T-cell (primary cell): ENCODE measurements at regions not wholly inside any gene's neighbourhood (a gene's known extent, or its start where the extent isn't known, plus 50 kb on each side); places are given as distances from the start of the nearest gene placed in this dataset.

ENCODE experiments used
- ATAC-seq, 4 experiments: fragments of 200-7000 bp in 3 of 4; fragments of 150-1000 bp in 1 of 4; cut with Tn5 transposase; replicated peaks in 1 of 4; 1 replicate in 3 of 4; 2 replicates in 1 of 4; pipeline ENCODE4 v1.10.0; 2021; ENCODE audit warnings: moderate library complexity in 3 of 4, mild to moderate bottlenecking in 2 of 4, moderate number of reproducible peaks in 1 of 4
- CTCF ChIA-PET, 2 donors: fragments of 300-600 bp; sonication (Branson Sonifier 250); formaldehyde crosslinking; loops; one replicate each; lab custom pipeline; 2022; ENCODE audit warnings: antibody characterized with exemption in 2 of 2; lab: Charles Lee
- POLR2A ChIA-PET, 2 donors: fragments of 300-600 bp; sonication (Branson Sonifier 250); formaldehyde crosslinking; loops; one replicate each; lab custom pipeline; 2022; ENCODE audit warnings: antibody characterized with exemption in 2 of 2; lab: Charles Lee
- DNase-seq, 35 experiments: peaks; one replicate each; pipeline versions ENCODE4 v3.0.0 to v3.0.0-alpha.2; 2013 to 2023
- H3K27ac ChIP-seq: one replicate; pipeline ENCODE4 v1.5.1; 2013; ENCODE audit warnings: low read length
- H3K27me3 ChIP-seq, 2 experiments: replicated peaks in 1 of 2; 1 replicate in 1 of 2; 2 replicates in 1 of 2; pipeline versions ENCODE4 v1.6.1 to v1.7.0; 2013; ENCODE audit warnings: low read length in 1 of 2, mixed read lengths in 1 of 2; ENCODE audit not compliant: control insufficient read depth in 2 of 2, insufficient read depth in 2 of 2; ENCODE audit errors: extremely low read depth in 1 of 2
- H3K36me3 ChIP-seq, 2 donors: 1 replicate in 1 of 2; 2 replicates in 1 of 2; pipeline versions ENCODE4 v1.6.1 to v1.7.0; 2013; ENCODE audit warnings: low read length in 1 of 2; ENCODE audit not compliant: control insufficient read depth in 2 of 2, insufficient read depth in 1 of 2; ENCODE audit errors: extremely low read depth in 1 of 2
- H3K4me1 ChIP-seq, 2 experiments: 1 replicate in 1 of 2; 2 replicates in 1 of 2; pipeline versions ENCODE4 v1.6.1 to v1.7.0; 2013; ENCODE audit warnings: low read length in 2 of 2, mixed read lengths in 1 of 2; ENCODE audit not compliant: insufficient read depth in 2 of 2, control insufficient read depth in 1 of 2; ENCODE audit errors: extremely low read depth in 1 of 2
- H3K4me3 ChIP-seq, 2 donors: 1 replicate in 1 of 2; 2 replicates in 1 of 2; pipeline versions ENCODE4 v1.5.1 to v1.7.0; 2013; ENCODE audit warnings: mild to moderate bottlenecking in 2 of 2, low read length in 1 of 2, moderate library complexity in 1 of 2; ENCODE audit not compliant: control insufficient read depth in 1 of 2; ENCODE audit errors: extremely low read depth in 1 of 2
- H3K9me3 ChIP-seq: 2 replicates; pipeline ENCODE4 v1.7.0; 2013
- H3K27ac Mint-ChIP-seq, 2 donors: one replicate each; pipeline ENCODE4 v1.8.0; 2020 to 2021; ENCODE audit warnings: mild to moderate bottlenecking in 2 of 2, mixed read lengths in 2 of 2
- H3K27me3 Mint-ChIP-seq, 2 donors: one replicate each; pipeline ENCODE4 v1.8.0; 2021 to 2022; ENCODE audit warnings: mixed read lengths in 2 of 2
- H3K36me3 Mint-ChIP-seq: one replicate; pipeline ENCODE4 v1.8.0; 2021; ENCODE audit warnings: mixed read lengths
- H3K4me1 Mint-ChIP-seq, 3 donors: one replicate each; pipeline ENCODE4 v1.8.0; 2020 to 2022; ENCODE audit warnings: mixed read lengths in 3 of 3, mild to moderate bottlenecking in 1 of 3
- H3K4me3 Mint-ChIP-seq, 3 donors: one replicate each; pipeline ENCODE4 v1.8.0; 2020 to 2022; ENCODE audit warnings: mild to moderate bottlenecking in 3 of 3, mixed read lengths in 3 of 3, moderate library complexity in 3 of 3
- H3K9me3 Mint-ChIP-seq, 3 donors: one replicate each; pipeline ENCODE4 v1.8.0; 2020 to 2022; ENCODE audit warnings: mixed read lengths in 3 of 3
- WGBS: methylation state at CpG from one replicate; pipeline ENCODE4 v1.1.5; 2013; ENCODE audit warnings: missing lambda C conversion rate; ENCODE audit not compliant: insufficient coverage; 5-methylcytosine and 5-hydroxymethylcytosine counted together

GRCh38 chr2:147603876-147604275, 241.0 kb upstream of the ACVR2A start:
- ChIA-PET CTCF (interaction anchor here in 1 of 2 donors (1.1 kb wide), 1 partner anchor 49 kb away, joined by 3 read pairs; no protein-coding TSS in a partner anchor), POLR2A (no interaction called here)
- DNase-seq (no peak), ATAC-seq (no peak)
- no peak overlapping the region for H3K4me3 ChIP-seq
- no peak overlapping the region for H3K4me3 Mint-ChIP-seq
- no peak overlapping the region for H3K27ac Mint-ChIP-seq
- H3K9me3 ChIP-seq, result no peaks in the 10 kb centered on the region
- 100% methylated on average over 1 of the region's 3 CpGs for WGBS
- H3K9me3 Mint-ChIP-seq, result peaks cover 0 to 3% (median 3%) of the 10 kb centered on the region in 3 donors
- no peaks in the 10 kb centered on the region for H3K36me3 ChIP-seq
- H3K36me3 Mint-ChIP-seq, result peaks cover 3% of the 10 kb centered on the region
- no peaks in the 10 kb centered on the region for H3K27me3 Mint-ChIP-seq
- H3K27ac ChIP-seq, result no peak overlapping the region
- H3K4me1 ChIP-seq, result no peaks in the 10 kb centered on the region
- no peaks in the 10 kb centered on the region for H3K27me3 ChIP-seq
- peaks cover 0 to 4% (median 0%) of the 10 kb centered on the region in 3 donors for H3K4me1 Mint-ChIP-seq

- Mint-ChIP-seq H3K27me3 (no peaks in the 10 kb centered on the region), H3K36me3 (peaks cover 3% of the 10 kb centered on the region), H3K27ac (no peak overlapping the region), H3K9me3 (peaks cover 0 to 3% (median 3%) of the 10 kb centered on the region in 3 donors), H3K4me1 (peaks cover 0 to 4% (median 0%) of the 10 kb centered on the region in 3 donors), H3K4me3 (no peak overlapping the region)
- ATAC-seq (no peak), DNase-seq (no peak)
- Histone ChIP-seq H3K9me3 (no peaks in the 10 kb centered on the region), H3K4me1 (no peaks in the 10 kb centered on the region), H3K27ac (no peak overlapping the region), H3K4me3 (no peak overlapping the region), H3K36me3 (no peaks in the 10 kb centered on the region), H3K27me3 (no peaks in the 10 kb centered on the region)
- ChIA-PET CTCF (interaction anchor here in 1 of 2 donors (1.1 kb wide), 1 partner anchor 50 kb away, joined by 3 read pairs; no protein-coding TSS in a partner anchor), POLR2A (no interaction called here)
- no CpG with 5 or more reads among the region's 1 CpG for WGBS
These were observed 241.4 kb upstream of the ACVR2A start for GRCh38 chr2:147603447-147603846.

- no peaks in the 10 kb centered on the region for H3K4me1 Mint-ChIP-seq
- Histone ChIP-seq H3K4me3 (no peak overlapping the region), H3K9me3 (no peaks in the 10 kb centered on the region), H3K4me1 (no peaks in the 10 kb centered on the region), H3K27ac (no peak overlapping the region), H3K27me3 (no peaks in the 10 kb centered on the region), H3K36me3 (no peaks in the 10 kb centered on the region)
- H3K4me3 Mint-ChIP-seq, result no peak overlapping the region
- no peaks in the 10 kb centered on the region for H3K27me3 Mint-ChIP-seq
- no CpG with 5 or more reads among the region's 5 CpGs for WGBS
- CTCF ChIA-PET, result no interaction called here
- no peak overlapping the region for H3K27ac Mint-ChIP-seq
- H3K9me3 Mint-ChIP-seq, result peaks cover 0 to 3% (median 3%) of the 10 kb centered on the region in 3 donors
- POLR2A ChIA-PET, result interaction anchor here (0.6 to 0.7 kb wide), 2 partner anchors 60 to 298 kb away, joined by 3 to 5 read pairs; no protein-coding TSS in a partner anchor
- ATAC-seq (no peak), DNase-seq (no peak)
- H3K36me3 Mint-ChIP-seq, result peaks cover 3% of the 10 kb centered on the region
These were observed 244.2 kb upstream of the ACVR2A start for GRCh38 chr2:147600646-147601045.

GRCh38 chr2:147600223-147600622, 244.6 kb upstream of the ACVR2A start:
- DNase-seq (no peak), ATAC-seq (no peak)
- H3K27ac ChIP-seq, result no peak overlapping the region
- no peak overlapping the region for H3K4me3 Mint-ChIP-seq
- H3K4me1 ChIP-seq, result no peaks in the 10 kb centered on the region
- H3K36me3 Mint-ChIP-seq, result peaks cover 3% of the 10 kb centered on the region
- no peaks in the 10 kb centered on the region for H3K4me1 Mint-ChIP-seq
- ChIA-PET CTCF (no interaction called here), POLR2A (interaction anchor here in 1 of 2 donors (0.6 kb wide), 1 partner anchor 60 kb away, joined by 5 read pairs; no protein-coding TSS in a partner anchor)
- no peaks in the 10 kb centered on the region for H3K27me3 ChIP-seq
- no peaks in the 10 kb centered on the region for H3K27me3 Mint-ChIP-seq
- H3K9me3 Mint-ChIP-seq, result peaks cover 0 to 3% (median 3%) of the 10 kb centered on the region in 3 donors
- H3K9me3 ChIP-seq, result no peaks in the 10 kb centered on the region
- H3K36me3 ChIP-seq, result no peaks in the 10 kb centered on the region
- H3K27ac Mint-ChIP-seq, result no peak overlapping the region
- no peak overlapping the region for H3K4me3 ChIP-seq
- 77% methylated on average over 7 of the region's 7 CpGs for WGBS

- Mint-ChIP-seq H3K4me1 (no peaks in the 10 kb centered on the region), H3K27me3 (no peaks in the 10 kb centered on the region), H3K9me3 (peaks cover 5 to 15% (median 7%) of the 10 kb centered on the region in 3 donors), H3K36me3 (no peaks in the 10 kb centered on the region), H3K27ac (no peak overlapping the region), H3K4me3 (no peak overlapping the region)
- ATAC-seq (no peak), DNase-seq (no peak)
- CTCF ChIA-PET, result no interaction called here
- POLR2A ChIA-PET, result no interaction called here
- H3K4me3 ChIP-seq, result no peak overlapping the region
- no peaks in the 10 kb centered on the region for H3K9me3 ChIP-seq
- no peaks in the 10 kb centered on the region for H3K4me1 ChIP-seq
- no peaks in the 10 kb centered on the region for H3K36me3 ChIP-seq
- 92% methylated on average over 3 of the region's 4 CpGs for WGBS
- H3K27ac ChIP-seq, result no peak overlapping the region
- H3K27me3 ChIP-seq, result no peaks in the 10 kb centered on the region
These were observed 249.6 kb upstream of the ACVR2A start for GRCh38 chr2:147595200-147595599.

GRCh38 chr2:147594038-147594437, 250.8 kb upstream of the ACVR2A start:
- Histone ChIP-seq H3K27ac (no peak overlapping the region), H3K4me3 (no peak overlapping the region), H3K9me3 (no peaks in the 10 kb centered on the region), H3K36me3 (no peaks in the 10 kb centered on the region), H3K4me1 (no peaks in the 10 kb centered on the region), H3K27me3 (no peaks in the 10 kb centered on the region)
- Mint-ChIP-seq H3K27me3 (no peaks in the 10 kb centered on the region), H3K27ac (no peak overlapping the region), H3K9me3 (peaks cover 5 to 15% (median 7%) of the 10 kb centered on the region in 3 donors), H3K36me3 (no peaks in the 10 kb centered on the region), H3K4me1 (no peaks in the 10 kb centered on the region), H3K4me3 (no peak overlapping the region)
- ChIA-PET POLR2A (interaction anchor here in 1 of 2 donors (0.6 kb wide), 1 partner anchor 30 kb away, joined by 7 read pairs; no protein-coding TSS in a partner anchor), CTCF (no interaction called here)
- 71% methylated on average over 3 of the region's 3 CpGs for WGBS
- no peak for DNase-seq
- ATAC-seq, result no peak
